ENCODE measurements at regions not wholly inside any gene's neighbourhood (a gene's known extent, or its start where the extent isn't known, plus 50 kb on each side); places are given as distances from the start of the nearest gene placed in this dataset.

GRCh38 chr17:62880120-62880519 lies 72.0 kb upstream of the MARCHF10 start:
- DNase-seq, result no peak

DNA sequence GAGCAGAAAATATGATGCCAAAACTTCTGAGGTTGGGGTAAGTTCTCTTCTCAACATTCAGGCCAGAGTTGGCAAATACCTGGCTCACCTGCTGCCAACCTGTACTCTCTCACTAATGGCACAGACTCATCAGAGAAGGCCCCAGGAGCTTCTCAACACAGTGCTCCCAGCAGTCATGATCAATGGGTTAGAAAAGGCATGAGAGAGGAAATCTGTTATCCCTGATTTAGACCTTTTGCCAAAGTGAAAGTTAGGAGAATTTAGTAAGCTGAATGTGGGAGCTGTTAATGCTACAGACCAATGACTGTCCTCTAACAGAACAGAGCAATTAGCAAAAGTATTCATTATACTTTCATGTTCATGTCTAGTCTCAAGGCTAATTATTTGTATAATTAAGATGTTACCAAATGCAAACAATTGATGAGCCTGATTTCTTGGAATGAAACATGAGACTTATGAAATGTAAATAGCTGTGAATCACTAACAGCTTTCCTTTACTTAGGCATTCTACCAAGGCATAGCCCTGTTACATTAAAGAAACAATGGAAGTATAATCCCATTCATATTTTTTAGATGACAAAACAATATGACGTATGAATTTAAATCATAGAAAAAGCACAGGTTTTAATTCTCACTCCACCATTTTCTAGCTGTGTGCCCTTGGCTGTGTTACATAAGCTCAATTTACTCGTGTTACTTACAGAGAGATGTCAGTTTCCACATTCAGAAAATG lies 68.7 kb upstream of the MARCHF10 start:
- no peak for DNase-seq

GRCh38 chr17:62876063-62876462 lies 67.9 kb upstream of the MARCHF10 start:
- no peak for DNase-seq

DNA sequence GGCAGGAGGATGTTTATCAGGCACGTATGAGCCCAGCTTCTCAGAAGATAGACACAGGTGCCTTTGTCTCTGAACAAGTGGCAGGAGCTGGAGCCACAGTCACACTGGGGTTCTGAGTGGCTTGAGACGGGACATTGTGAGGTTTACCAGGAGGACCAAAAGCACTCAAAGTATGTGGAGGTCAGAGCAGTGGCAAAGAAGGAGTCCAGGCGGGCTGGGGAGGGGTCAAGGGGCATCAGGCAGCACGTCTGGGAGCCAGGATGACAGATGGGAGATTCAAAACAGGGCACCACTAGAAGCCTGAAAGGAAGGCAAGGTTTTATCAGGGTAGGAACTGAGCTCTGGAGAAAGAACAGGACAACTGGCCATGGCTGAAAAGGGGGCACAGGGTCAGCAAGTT lies 67.2 kb upstream of the MARCHF10 start:
- no peak for DNase-seq

GRCh38 chr17:62871291-62871690 lies 63.2 kb upstream of the MARCHF10 start:
- DNase-seq, result no peak

GRCh38 chr17:62870552-62870971 lies 62.4 kb upstream of the MARCHF10 start:
- DNase-seq, result no peak

DNA sequence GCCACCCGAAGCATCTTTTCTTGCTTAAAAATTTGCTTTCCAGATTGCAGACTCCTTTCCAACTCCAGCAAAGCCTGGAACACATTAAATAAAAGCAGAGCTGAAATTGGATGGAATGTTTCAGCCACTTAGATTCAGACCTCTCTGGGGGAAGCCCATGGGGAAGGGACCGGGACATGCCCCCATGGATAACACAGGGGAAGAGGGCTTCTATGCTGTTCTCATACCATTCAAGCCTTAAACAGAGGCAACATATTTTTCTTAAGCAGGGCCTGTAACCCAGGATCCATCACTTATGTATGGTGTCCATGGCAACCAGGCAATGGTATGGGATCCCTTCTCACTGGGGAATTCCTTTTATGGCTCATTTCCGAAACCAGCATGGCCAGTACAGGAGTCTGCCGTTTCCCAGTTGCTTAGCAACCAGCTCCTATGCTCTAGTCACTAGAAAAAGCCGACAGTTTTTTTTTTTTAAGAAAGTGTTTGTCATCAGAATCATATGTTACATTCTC lies 62.0 kb upstream of the MARCHF10 start:
- DNase-seq, result no peak

GRCh38 chr17:62868723-62869122 lies 60.6 kb upstream of the MARCHF10 start:
- no peak for DNase-seq

DNA sequence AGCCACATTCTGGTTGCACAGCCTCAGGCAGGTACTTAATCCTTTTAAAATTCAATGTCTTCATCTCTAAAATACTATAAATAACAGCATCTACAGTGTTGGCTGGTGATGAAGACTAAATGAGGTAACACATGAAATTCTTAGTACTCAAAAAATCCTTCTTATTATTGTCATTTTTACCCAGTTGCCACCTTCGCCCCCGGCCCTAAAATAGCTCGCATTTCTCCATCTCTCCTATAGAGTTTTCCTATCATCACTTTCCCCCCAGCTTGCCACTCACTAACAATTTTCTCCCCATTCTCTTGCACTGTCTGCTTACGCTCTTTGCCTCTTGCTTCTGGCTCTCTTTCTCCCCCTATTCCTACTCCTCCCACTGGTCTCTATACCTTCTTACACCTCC lies 59.9 kb upstream of the MARCHF10 start:
- DNase-seq, result no peak

- DNase-seq, result no peak
Observed at GRCh38 chr17:62867303-62867702, 59.2 kb upstream of the MARCHF10 start.

DNA sequence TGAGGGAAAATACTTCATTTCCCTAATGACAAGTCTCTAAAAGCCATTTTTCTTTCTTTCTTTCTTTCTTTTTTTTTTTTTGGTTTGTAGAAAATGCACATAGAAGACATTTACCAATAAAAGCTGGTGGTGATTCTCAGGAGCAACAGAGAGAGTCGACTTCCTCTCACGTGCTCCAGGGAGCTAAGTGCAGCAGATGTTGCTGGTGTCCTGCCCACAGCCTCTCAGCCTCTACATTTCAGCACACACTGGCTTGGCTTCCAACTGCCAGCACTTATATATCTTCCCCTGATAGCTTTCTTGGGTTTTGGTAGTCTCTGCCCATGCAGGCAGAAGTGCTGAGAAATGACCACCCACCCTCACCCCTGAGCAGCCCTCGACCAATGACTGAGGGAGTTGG lies 58.4 kb upstream of the MARCHF10 start:
- no peak for DNase-seq

DNA sequence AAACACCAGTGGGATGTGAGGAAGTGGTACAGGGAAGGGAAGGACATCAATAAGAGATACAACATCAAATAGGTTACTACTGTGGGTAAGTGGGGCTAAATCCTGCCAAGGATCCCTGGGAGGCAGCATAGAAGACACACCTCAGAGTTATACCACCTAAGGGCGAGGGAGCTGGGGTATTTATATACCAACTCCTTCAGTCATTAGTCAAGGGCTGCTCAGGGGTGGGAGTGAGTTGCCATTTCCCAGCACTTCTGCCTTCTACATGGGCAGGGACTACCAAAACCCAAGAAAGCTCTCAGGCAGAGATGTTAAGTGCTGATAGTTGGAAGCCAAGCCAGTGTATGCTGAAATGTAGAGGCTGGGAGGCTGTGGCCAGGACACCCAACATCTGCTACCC lies 57.5 kb upstream of the MARCHF10 start:
- no peak for DNase-seq

DNA sequence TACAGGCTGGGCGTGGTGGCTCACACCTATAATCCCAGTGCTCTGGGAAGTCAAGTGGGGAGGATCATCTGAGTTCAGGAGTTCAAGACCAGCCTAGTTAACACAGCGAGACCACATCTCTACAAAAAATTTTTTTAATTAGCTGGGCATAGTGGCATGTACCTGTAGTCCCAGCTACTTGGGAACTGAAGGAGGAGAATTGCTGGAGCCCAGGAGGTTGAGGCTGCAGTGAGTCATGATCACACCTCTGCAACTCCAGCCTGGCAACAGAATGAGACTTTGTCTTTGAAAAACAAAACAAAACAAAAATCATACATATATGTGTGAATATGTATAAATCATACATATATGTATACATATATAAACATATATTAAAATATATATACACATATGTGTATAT lies 54.1 kb upstream of the MARCHF10 start:
- no peak for DNase-seq

- no peak for DNase-seq
Observed at GRCh38 chr17:62860962-62861873, 53.1 kb upstream of the MARCHF10 start.

DNA sequence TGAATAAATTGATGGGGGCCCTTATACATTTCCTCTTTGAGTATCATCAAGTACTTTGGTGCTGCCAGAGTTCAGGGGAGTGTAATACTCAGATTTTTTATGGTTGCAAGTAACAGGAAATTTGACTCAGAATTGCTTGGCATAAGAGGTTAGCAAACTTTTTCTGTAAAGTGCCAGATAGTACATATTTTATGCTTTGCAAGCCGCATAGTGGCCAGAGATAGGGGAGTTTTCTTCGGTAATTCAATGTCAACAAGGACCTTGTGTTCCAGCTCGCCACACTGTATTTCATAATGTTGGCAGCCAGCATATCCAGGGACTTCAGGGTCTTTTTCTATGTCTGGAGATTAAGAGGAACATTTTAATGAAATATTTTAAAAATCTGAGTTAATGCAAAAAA lies 51.0 kb upstream of the MARCHF10 start:
- DNase-seq, result no peak
